Heart left ventricle (tissue), 16 donors: ENCODE measurements at regions not wholly inside any gene's neighbourhood (a gene's known extent, or its start where the extent isn't known, plus 50 kb on each side); places are given as distances from the start of the nearest gene placed in this dataset.

ENCODE experiments used
- ATAC-seq, 4 donors: fragments of 200-7000 bp; cut with Tn5 transposase; one replicate each; pipeline ENCODE4 v1.9.1; 2020 to 2022; ENCODE audit warnings: moderate library complexity in 4 of 4, mild to moderate bottlenecking in 3 of 4, moderate number of reproducible peaks in 1 of 4
- DNase-seq, 5 donors: peaks; one replicate each; pipeline ENCODE4 v3.0.0-alpha.2; 2020
- H3K27ac ChIP-seq, 12 donors: fragments of 200-600 bp; sonication (generic) in 4 of 12; one replicate each; pipeline versions ENCODE4 v1.5.0 to v1.8.0; 2016 to 2022; ENCODE audit warnings: mild to moderate bottlenecking in 2 of 12
- H3K27me3 ChIP-seq, 9 donors: fragments of 200-600 bp; sonication (generic) in 2 of 9; one replicate each; pipeline versions ENCODE4 v1.5.1 to v1.8.0; 2016 to 2022; ENCODE audit warnings: mild to moderate bottlenecking in 3 of 9
- H3K36me3 ChIP-seq, 9 donors: fragments of 200-600 bp; sonication (generic) in 2 of 9; one replicate each; pipeline versions ENCODE4 v1.5.0 to v1.8.0; 2018 to 2022; ENCODE audit warnings: mild to moderate bottlenecking in 2 of 9
- H3K4me1 ChIP-seq, 12 donors: fragments of 200-600 bp; sonication (generic) in 4 of 12; one replicate each; pipeline versions ENCODE4 v1.5.0 to v1.8.0; 2016 to 2022; ENCODE audit warnings: mild to moderate bottlenecking in 3 of 12
- H3K4me3 ChIP-seq, 12 donors: fragments of 200-600 bp; sonication (generic) in 4 of 12; one replicate each; pipeline versions ENCODE4 v1.5.0 to v1.8.0; 2017 to 2022; ENCODE audit warnings: mild to moderate bottlenecking in 9 of 12, moderate library complexity in 4 of 12
- H3K9me3 ChIP-seq, 12 donors: fragments of 200-600 bp; sonication (generic) in 4 of 12; one replicate each; pipeline versions ENCODE4 v1.5.0 to v1.8.0; 2016 to 2022; ENCODE audit warnings: mild to moderate bottlenecking in 1 of 12
- CTCF ChIP-seq, 12 donors: fragments of 200-600 bp; sonication (generic) in 4 of 12; IDR thresholded peaks; one replicate each; pipeline versions ENCODE4 v1.5.0 to v1.8.0; 2018 to 2022; ENCODE audit warnings: antibody characterized with exemption in 12 of 12, mild to moderate bottlenecking in 5 of 12
- POLR2A ChIP-seq, 2 donors: fragments of 450-650 bp; IDR thresholded peaks; one replicate each; pipeline ENCODE4 v1.6.1; 2017; ENCODE audit warnings: antibody characterized with exemption in 2 of 2, mild to moderate bottlenecking in 2 of 2, moderate library complexity in 2 of 2
- WGBS, 4 donors: extraction: QIAGEN DNeasy Blood & Tissue Kit in 2 of 4; methylation state at CpG; one replicate each; pipeline versions ENCODE4 v1.1.5 to v1.1.7; 2013 to 2018; 5-methylcytosine and 5-hydroxymethylcytosine counted together
- intact Hi-C, 10 donors: fragments of 100-400 bp; cut with DNase I; formaldehyde crosslinking; loops; one replicate each; pipeline versions ENCODE4 v1.11.1 to v1.14.2; 2022
- donor health status: ischemic (EF 13 %, LVEDD 7.1; RV severe dilation, severe dysfunction).
- donor health status: healthy with polysubstance abuse.
- donor health status: DM: no; HTN: yes; CAD: no.
- donor health status: DM: no; HTN: no; CAD: no.
- donor health status: ischemic (EF 25% LVEDD 6.9; RV normal size, moderate dysfunction).
- donor health status: ischemic (EF 25% LVEDD 5.7; RV mildly dilated, moderate dysfunction).
- donor health status: healthy.
- donor health status: DM: yes; HTN: yes; CAD: no.
- donor health status: ischemic (EF 35%, LVEDD 5.7; RV mildly dilated, moderate dysfunction).
- donor health status: nonischemic (EF 11% LVEDD 7.7; RV severe dilation, severe dysfunction).
- donor health status: DM: yes; HTN: yes; CAD: no.
- donor health status: PGD.
- donor health status: ischemic (EF 29% LVEDD 5.4; RV normal size, mild dysfunction).
- donor health status: nonischemic (EF 23%, LVEDD 6.1; RV moderate dilation, normal function).

DNA sequence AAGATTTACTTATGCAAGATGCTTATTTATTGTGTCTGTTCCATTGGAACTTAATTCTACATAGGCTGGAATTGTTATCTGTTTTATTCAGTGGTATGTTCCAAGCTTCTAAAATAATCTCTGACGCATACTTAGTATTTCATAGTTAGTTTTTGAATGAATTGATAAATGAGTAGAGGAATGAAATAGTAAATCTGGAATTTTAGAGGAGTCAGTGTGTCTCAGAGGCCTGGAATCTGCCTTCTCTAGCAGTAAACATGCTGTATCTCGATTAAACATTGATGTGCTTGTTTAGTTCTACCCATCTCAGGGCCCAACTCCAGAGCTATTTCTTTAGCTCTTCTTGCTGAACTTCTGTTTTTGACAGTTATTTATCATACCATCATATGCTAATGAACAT is 154.2 kb upstream of the MAGEC2 start:
- TF ChIP-seq CTCF (IDR thresholded peaks at IDR 0.05), result no peak
- TF ChIP-seq POLR2A (IDR thresholded peaks at IDR 0.05), result no peak
- Histone ChIP-seq H3K4me1 (no peaks in the 10 kb centered on the region), H3K36me3 (no peaks in the 10 kb centered on the region), H3K27me3 (no peaks in the 10 kb centered on the region), H3K27ac (no peak overlapping the region), H3K9me3 (no peaks in the 10 kb centered on the region), H3K4me3 (no peak overlapping the region)
- intact Hi-C loops, result no loop called here
- WGBS, 4 donors, result 50 to 65% (median 58%) methylated on average over 2 of the region's 2 CpGs
- DNase-seq (no peak), ATAC-seq (no peak)

- WGBS, 4 donors, result 77 to 85% (median 82%) methylated on average over 5 to 6 of the region's 6 CpGs
- no peak for DNase-seq
- Histone ChIP-seq H3K4me1 (no peaks in the 10 kb centered on the region), H3K9me3 (no peaks in the 10 kb centered on the region), H3K27me3 (no peaks in the 10 kb centered on the region), H3K4me3 (no peak overlapping the region), H3K27ac (no peak overlapping the region), H3K36me3 (no peaks in the 10 kb centered on the region)
- TF ChIP-seq CTCF (IDR thresholded peaks at IDR 0.05) (no peak), POLR2A (IDR thresholded peaks at IDR 0.05) (no peak)
- no peak for ATAC-seq
- intact Hi-C loops, result no loop called here
Measured at GRCh38 chrX:142327182-142327581, 122.1 kb upstream of the MAGEC2 start.

GRCh38 chrX:142312591-142312990 is 107.5 kb upstream of the MAGEC2 start:
- no peaks in the 10 kb centered on the region for H3K9me3 ChIP-seq
- ATAC-seq (no peak), DNase-seq (no peak)
- no peaks in the 10 kb centered on the region for H3K36me3 ChIP-seq
- intact Hi-C loops, result no loop called here
- no peak for TF ChIP-seq CTCF (IDR thresholded peaks at IDR 0.05)
- no peak for TF ChIP-seq POLR2A (IDR thresholded peaks at IDR 0.05)
- H3K27ac ChIP-seq, result no peak overlapping the region
- no peaks in the 10 kb centered on the region for H3K4me1 ChIP-seq
- H3K27me3 ChIP-seq, result no peaks in the 10 kb centered on the region
- H3K4me3 ChIP-seq, result no peak overlapping the region

GRCh38 chrX:142299406-142299805 is 94.3 kb upstream of the MAGEC2 start:
- 64 to 80% (median 69%) methylated on average over 2 of the region's 2 CpGs for WGBS, 4 donors
- intact Hi-C loops, result no loop called here
- DNase-seq (no peak), ATAC-seq (no peak)
- TF ChIP-seq CTCF (IDR thresholded peaks at IDR 0.05), result no peak
- no peaks in the 10 kb centered on the region for H3K36me3 ChIP-seq
- H3K9me3 ChIP-seq, result no peaks in the 10 kb centered on the region
- H3K4me3 ChIP-seq, result no peak overlapping the region
- peaks cover 0 to 3% (median 0%) of the 10 kb centered on the region in 9 donors for H3K27me3 ChIP-seq
- H3K4me1 ChIP-seq, result no peaks in the 10 kb centered on the region
- no peak overlapping the region for H3K27ac ChIP-seq
